HG03025 (cell line): ENCODE measurements at regions not wholly inside any gene's neighbourhood (a gene's known extent, or its start where the extent isn't known, plus 50 kb on each side); places are given as distances from the start of the nearest gene placed in this dataset.

Experiments
- ATAC-seq: cut with Tn5 transposase; IDR thresholded peaks from one replicate; pipeline ENCODE4 v1.9.1; 2021; ENCODE audit warnings: mild to moderate bottlenecking, moderate library complexity; ENCODE audit not compliant: unreplicated experiment, low FRiP score

GRCh38 chr18:68035774-68036522, 519.4 kb upstream of the DSEL start:
- no peak for ATAC-seq

GRCh38 chr18:68034296-68034695, 517.8 kb upstream of the DSEL start:
- ATAC-seq = no peak

DNA sequence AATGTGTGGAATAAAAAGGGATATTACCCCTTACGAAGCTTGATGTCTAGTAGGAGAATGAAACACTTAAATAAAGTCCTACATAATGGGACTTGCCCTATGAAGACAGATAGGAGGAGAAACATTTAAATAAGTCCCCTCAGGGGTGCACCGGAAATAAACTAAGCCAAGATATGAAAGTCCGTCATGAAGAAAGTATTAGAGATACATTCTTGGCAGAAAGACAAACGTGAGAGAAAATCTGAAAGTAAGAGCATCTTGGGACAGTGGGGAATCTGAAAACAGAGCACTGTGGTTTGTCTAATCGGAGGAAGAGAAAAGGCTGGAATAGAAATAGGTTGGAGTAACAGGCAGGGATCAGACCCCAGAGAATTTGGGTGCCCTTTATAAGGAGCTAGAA, 516.9 kb upstream of the DSEL start:
- no peak for ATAC-seq

- ATAC-seq = no peak
These were observed 508.2 kb upstream of the DSEL start for GRCh38 chr18:68024716-68025115.

GRCh38 chr18:68017385-68017784, 500.9 kb upstream of the DSEL start:
- no peak for ATAC-seq

GRCh38 chr18:67997496-67997895, 481.0 kb upstream of the DSEL start:
- ATAC-seq = no peak

DNA sequence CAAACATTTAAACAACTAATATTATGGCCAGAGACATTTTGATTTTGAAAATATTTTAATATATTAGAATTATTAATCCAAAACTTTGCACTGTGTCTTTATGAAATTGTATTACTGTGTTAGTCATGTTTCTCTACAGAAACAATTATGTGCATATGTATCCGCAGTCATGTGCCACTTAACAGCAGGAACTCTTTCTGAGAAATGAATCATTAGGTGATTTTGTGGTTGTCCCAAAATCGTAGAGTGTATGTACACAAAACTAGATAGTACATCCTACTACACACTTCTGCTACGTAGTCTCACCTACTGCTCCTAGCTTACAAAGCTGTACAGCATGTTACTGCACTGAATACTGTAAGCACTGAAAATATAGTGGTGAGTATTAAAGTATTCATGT, 479.2 kb upstream of the DSEL start:
- ATAC-seq = no peak

DNA sequence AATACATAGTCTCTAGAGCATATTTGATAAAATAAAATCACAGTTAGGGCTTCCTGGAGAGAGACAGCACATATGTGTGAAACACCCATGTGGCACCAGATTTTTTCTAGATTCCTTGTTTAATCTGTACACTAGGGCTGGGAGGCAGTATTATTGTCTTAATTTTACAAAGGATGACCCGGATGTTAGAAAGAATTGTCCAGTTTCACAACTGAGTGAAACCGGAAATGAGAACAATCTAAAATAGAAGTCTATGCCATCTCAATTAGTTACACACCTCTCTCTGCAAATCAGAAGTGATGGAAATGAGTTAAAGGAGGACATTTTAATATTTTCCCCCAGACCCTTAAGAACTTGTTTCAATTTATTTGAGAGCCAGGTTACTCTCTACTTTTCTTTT, 463.7 kb upstream of the DSEL start:
- ATAC-seq = no peak

DNA sequence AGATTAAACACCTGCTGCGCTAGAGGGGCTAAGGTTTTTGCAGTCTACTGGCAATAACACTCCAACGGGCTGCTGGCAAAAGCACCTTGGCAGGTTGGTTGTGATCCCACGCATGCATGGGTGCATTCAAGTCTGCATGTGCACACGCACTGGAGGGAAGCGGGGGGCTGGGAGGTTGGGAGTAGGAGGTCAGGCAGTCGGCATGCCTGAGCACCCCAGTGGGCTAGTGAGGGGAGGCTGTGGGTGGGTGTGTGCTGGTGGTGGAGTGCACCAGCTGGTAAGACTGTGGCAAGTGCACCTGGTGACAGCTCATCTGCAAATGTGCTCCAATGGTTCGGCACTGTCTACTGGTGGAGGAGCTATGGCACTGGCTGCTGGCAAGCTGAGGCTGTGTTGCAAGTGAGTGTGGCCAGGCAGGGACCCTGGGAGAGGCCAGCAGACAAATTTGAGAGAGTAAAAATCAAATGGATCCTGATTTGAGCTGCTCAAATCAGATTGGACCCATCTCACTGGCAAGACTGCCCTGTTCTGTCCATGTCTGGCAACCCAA, 460.6 kb upstream of the DSEL start:
- ATAC-seq = no peak

DNA sequence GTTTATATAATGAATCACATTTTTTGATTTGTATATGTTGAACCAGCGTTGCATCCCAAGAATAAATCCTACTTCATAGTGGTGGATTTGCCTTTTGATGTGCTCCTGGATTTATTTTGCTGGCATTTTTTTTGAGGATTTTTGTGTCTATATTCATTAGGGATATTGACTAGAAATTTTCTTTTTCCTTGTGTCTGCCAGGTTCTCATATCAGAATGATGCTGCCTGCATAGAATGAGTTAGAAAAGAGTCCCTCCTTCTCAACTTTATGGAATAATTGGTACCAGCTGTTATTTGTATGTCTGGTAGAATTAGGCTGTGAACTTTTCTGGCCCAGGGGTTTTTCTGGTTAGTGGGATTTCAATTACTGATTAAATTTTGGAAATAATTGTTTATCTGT, 457.4 kb upstream of the DSEL start:
- no peak for ATAC-seq

DNA sequence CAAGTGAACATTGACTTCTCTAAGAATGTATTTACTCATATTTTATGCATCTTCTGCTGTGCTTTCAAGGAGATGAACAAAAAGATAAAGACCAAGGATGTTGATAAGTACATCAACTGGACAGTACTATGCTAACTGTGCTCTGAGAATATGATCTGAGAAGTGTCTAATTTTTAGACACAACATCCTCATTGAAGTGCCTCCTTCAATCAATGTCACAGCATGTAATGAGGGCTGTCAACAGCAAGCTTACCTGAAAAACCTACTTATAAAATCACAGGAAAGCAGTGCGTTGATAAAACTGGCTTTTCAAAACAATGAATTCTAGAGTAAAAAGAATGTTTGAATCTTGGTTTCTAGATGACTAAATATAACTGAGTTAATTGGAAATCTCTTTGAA, 452.9 kb upstream of the DSEL start:
- ATAC-seq = no peak

DNA sequence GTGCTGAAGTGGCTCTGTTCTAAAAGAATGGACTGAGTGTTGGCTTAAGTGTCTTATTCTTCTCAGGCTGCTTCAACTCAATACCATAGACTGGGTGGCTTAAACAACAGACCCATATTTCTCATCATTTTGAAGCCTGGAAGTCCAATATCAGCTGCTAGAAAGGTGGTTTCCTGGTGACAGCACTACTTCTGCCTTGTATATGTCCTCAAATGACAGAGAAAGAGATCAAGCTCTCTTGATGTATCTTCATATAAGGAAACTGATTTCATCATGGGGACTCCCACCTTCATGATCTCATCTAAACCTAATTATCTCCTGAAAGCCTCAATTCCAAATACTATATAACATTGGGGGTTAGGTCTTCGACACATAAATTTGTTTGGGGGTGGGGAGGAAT, 449.7 kb upstream of the DSEL start:
- ATAC-seq = no peak

GRCh38 chr18:67964462-67964861, 447.9 kb upstream of the DSEL start:
- ATAC-seq = no peak

DNA sequence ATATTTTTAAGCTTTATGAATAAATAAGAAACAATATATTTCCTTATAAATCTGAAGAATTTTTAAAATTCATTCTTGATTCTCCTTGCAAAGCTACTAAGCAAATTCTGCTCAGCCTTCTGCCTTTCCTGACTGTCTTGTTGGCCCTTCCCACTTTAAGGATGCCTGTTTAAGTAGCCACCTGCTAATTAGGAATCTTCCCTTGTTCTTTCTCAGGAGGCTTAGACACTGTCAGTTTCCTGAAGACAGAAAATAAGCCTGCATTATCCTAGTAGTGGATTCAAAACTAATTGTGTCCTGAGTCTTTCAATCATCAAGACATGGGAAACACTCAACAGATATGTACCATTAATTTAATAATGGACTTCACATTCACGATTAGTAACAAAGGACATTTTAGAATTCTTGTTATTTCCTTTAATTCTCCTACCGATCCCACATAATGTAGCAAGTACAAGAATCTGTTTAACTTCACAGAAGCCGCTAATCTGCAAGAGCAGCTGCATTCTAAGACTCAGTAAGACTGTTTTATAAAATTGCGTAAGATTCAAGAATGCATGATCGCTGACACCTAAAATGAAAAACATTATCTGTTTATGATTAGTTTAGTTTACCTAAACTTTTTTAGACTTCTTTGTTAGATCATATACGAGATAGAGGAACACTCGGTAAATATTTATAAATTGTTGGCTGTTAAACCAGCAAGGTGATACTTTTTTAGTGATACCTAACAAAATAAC, 445.4 kb upstream of the DSEL start:
- no peak for ATAC-seq

DNA sequence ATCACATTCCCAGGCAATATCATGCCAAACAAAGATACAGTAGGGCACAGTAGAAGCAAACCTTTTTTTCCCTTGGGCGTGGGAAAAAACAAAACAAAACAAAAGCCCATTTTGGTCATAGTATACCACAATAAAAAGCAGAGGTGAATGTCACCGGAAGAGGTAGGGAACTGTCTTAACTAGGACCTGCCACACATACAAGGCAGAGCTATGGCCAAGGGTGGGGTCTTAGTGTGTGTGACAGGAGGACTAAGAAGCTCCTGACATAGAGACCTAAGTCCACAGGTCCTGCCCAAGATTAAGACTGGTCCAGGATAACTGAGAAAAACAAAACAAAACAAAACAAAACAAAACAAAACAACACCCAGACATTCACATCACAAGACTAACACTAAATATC, 441.2 kb upstream of the DSEL start:
- no peak for ATAC-seq

DNA sequence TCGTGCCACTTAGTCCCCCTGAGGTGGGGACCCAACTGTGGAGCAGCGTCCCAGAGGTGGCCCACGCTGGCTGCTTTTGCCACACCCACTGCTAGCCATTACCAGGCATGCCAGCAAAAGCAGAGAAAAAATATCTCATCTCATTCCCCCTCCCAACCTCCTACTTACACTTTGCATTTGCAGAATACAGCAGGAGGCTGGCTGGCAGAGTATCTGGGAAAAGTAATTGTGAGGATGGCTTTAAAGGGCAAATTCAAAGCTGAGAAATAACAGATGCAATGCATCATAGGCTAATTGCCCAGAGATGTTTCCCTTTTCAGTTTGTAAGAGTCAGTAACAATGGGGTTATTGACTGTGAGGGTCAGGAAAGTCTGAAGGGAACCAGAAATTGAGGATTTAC, 438.1 kb upstream of the DSEL start:
- ATAC-seq = no peak

DNA sequence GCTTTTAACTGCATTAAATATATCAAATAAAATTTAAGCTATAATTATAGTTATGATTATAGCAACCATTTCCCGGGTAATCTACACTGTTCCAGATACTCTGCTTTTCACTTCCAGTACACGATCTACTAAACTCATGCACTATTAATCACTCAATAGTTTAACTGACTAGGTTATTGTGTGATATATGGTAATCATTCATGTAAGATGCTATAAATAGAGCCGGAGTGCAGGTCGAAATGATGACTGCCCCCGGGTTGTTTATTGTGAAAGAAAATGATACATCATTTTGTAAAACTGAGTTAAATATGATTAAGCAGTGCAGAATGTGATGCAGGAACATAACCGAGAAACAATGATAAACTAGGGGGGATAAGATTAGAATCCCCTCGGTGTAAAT, 434.6 kb upstream of the DSEL start:
- no peak for ATAC-seq

DNA sequence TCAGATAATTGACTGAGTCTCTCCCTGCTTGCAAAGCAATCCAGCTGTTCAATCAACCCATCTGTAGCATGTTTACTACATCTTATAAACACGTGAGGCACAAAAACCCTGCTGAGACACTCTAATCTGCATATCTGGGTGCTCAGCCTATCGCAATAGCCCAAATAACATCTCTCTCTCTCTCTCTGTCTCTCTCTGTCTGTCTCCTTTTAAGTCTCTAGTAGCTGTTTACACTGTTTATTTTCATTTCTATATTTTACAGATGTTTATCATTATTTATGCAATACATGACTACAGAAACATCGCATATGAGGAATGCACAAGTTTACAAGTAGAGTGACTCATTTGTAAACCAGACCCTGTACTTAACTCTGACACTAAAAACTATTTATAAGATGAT, 422.1 kb upstream of the DSEL start:
- ATAC-seq = no peak

DNA sequence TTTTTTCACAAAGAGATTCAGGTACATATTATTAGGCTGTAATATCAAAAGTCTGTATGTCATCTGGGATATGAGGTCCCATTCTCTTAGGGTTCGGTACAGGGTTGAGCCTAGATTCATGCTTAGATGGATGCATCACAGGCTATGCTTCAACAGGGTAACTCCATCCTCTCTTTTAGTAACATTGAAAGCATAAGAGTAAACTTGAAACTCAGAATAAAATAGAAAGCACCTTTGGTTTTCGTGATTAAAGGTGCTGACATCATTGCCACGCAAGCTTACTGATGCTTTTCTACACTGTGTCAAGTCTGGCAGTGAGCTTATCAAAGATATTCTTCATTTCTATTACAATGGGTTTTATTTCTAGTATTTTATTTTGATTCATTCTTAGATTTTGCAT, 419.1 kb upstream of the DSEL start:
- no peak for ATAC-seq

GRCh38 chr18:67933271-67933670, 416.8 kb upstream of the DSEL start:
- no peak for ATAC-seq

DNA sequence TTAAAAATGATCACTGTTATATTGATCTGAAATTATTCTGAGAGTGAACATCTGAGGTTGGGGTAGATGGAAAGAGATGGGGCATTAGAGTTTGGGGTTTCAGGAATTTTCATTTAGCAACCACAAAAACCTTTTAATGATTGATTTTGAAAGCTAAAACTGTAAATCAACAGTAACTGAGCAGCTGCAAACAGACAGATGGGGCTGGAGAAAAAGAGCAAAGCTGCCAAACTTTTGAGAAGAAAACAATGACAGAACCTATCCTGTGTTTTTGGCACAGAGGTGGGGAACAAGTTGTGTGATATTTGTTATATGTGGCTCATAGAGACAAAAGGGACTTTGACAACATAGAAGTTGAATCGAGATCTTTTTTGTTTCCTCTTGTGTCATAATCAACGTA, 415.8 kb upstream of the DSEL start:
- ATAC-seq = no peak
